Activated naive CD4-positive, alpha-beta T cell treated with anti-CD3 and anti-CD28 coated beads, Interleukin-2, amount 50 U/mL, for 72 hours (primary cell): ENCODE measurements at regions not wholly inside any gene's neighbourhood (a gene's known extent, or its start where the extent isn't known, plus 50 kb on each side); places are given as distances from the start of the nearest gene placed in this dataset.

ENCODE experiments used
- ATAC-seq, 2 donors: fragments of 150-1000 bp; cut with Tn5 transposase; 2 replicates each; pipeline ENCODE4 v1.10.0; 2021; ENCODE audit warnings: mild to moderate bottlenecking in 2 of 2, moderate library complexity in 2 of 2
- DNase-seq, 2 donors: peaks; one replicate each; pipeline ENCODE4 v3.0.0; 2021 to 2022; ENCODE audit warnings: low spot score in 2 of 2
- H3K27ac Mint-ChIP-seq, 2 donors: one replicate each; pipeline ENCODE4 v1.8.0; 2022; ENCODE audit warnings: mild to moderate bottlenecking in 2 of 2, mixed read lengths in 2 of 2
- H3K36me3 Mint-ChIP-seq, 2 donors: one replicate each; pipeline ENCODE4 v1.8.0; 2022; ENCODE audit warnings: mixed read lengths in 2 of 2
- H3K9me3 Mint-ChIP-seq, 2 donors: one replicate each; pipeline ENCODE4 v1.8.0; 2022; ENCODE audit warnings: mixed read lengths in 2 of 2

DNA sequence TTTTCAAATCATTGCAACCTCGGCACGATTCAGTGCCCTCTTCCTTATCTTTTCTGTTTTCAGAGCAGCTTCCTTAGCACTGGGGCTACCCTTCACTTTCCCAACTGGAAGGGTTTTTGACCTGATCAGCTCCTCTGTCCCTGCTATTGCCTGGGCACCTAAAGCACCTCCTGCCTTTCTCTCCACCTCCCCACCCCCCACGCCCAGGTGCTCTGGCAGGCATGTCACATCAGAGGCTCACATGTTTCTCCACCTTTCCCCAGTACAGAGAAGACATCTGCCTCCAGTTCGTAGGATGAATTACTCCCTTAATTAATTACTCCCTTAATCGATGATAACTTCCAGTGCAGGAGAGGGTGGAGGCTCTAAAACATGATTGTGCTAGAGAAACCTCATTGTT is 88.7 kb upstream of the LCLAT1 start:
- no peak for ATAC-seq

DNA sequence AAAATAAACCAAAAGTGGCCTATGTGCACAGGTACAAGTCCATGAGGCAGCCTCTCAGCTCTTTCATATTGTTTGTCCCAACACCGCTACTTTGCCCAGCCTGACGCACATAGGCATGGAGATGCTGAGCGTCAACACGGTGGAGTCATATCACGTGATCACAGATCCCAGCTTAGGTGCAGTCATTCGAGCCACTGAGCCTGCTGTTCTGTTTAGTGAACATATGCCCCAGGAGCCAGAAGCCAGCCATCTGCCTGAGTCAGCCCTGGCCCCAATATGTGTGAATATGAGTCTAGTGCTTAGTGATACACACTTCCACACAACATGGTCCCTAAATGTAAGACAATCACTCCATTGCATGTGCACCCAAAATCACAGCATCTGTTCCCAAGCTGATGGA is 88.2 kb upstream of the LCLAT1 start:
- peaks cover 0 to 5% of the 10 kb centered on the region in 2 donors for H3K9me3 Mint-ChIP-seq
- no peak overlapping the region for H3K27ac Mint-ChIP-seq
- no peak for DNase-seq
- no peak for ATAC-seq
- H3K36me3 Mint-ChIP-seq = no peaks in the 10 kb centered on the region

More for the DNA sequence above, 88.7 kb upstream of the LCLAT1 start:
- H3K36me3 Mint-ChIP-seq = no peaks in the 10 kb centered on the region
- H3K9me3 Mint-ChIP-seq = peaks cover 0 to 5% of the 10 kb centered on the region in 2 donors
- no peak overlapping the region for H3K27ac Mint-ChIP-seq
- DNase-seq = no peak

DNA sequence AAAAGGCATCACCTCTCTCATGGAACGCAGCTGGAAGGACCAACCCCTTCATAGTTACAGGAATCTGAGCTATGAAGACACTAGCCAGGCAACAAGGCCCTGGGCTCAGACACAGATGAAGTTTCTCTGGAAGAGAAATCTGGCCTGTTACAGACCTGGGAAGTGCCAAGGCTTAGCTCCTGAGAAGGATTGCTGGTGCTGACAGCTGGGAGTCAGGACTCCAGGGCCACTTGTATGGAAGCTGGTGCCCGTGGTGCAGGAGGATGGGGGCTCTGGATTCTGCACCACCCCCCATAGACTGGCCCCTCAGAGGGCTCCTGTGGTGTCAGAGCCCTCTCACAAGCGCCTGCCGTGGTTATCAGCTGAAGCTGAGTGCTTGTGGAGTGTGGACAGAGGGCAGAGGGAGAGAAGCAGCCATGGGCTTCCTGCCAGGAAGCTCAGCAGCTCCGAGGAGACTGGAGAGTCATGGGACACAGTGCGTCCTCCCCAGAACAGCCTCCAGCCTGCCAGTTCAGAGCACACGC is 87.3 kb upstream of the LCLAT1 start:
- Mint-ChIP-seq H3K36me3 (no peaks in the 10 kb centered on the region), H3K27ac (no peak overlapping the region), H3K9me3 (peaks cover 0 to 5% of the 10 kb centered on the region in 2 donors)
- ATAC-seq = no peak
- DNase-seq = peak in 1 of 2 donors; percentile 38

DNA sequence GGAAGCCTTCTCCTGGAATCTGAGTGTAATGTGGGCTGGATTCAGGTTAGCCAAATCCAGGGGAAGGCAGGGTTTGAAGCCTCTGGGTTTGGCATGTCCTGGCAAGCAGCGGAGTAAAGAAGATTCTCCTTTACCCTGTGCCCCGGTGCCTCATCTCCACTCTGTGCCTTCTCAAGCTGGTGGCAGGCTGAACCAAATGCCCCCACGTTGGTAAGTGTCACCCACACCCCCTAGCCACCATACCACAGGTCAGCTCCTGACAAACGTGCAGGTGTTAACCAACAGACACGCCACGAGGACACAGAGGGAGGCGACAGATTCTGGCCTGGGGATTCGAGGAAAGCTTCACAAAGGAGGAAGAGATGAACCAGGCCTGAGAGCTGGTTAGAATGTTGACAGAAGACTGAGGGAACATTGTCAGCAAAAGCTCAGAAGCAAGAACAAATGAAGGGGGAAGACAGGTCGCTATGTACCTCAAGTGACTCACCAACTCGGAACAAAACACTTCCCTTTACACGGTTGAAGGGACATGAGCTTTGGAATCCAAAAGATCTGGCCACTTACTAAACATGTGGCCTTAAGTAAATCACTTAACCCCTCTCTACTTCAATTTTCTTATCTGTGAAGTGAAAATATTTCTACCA is 85.2 kb upstream of the LCLAT1 start:
- ATAC-seq (peak in 1 of 2 donors; percentile 13), DNase-seq (no peak)
- H3K27ac Mint-ChIP-seq = peak overlapping the region; percentile 0 to 22
- no peaks in the 10 kb centered on the region for H3K36me3 Mint-ChIP-seq
- peaks cover 0 to 9% of the 10 kb centered on the region in 2 donors for H3K9me3 Mint-ChIP-seq

DNA sequence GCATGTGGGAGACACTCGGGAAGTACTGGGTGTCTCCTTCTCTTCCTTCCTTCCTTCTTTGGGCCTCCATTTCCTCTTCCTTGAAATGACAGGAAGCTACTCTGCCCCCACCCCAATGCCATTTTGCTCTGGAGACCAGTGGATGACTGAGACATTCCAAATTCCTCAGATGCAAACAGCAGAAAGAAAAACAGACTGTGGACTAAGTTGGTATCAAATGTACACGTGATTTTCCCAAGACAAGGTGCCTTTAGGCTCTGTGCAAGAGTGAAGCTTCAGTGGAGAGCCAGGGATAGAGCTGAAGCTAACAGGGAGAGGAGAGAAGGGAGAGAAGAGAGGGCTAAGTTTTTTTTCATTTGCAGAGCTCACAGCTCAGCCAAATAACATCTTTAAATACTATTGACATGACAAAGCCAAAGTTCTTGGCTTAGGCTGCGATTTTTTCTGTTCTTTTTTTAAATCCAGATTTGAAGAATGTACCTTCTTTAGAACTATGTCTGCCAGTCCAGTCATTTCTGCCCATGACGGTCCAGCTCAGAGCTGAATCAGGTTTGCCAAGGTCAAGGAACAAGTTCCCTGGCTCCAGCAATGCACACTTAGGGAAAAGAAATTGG is 84.5 kb upstream of the LCLAT1 start:
- Mint-ChIP-seq H3K36me3 (no peaks in the 10 kb centered on the region), H3K27ac (peak overlapping the region; percentile 0 to 22), H3K9me3 (peaks cover 0 to 9% of the 10 kb centered on the region in 2 donors)
- ATAC-seq (no peak), DNase-seq (no peak)

DNA sequence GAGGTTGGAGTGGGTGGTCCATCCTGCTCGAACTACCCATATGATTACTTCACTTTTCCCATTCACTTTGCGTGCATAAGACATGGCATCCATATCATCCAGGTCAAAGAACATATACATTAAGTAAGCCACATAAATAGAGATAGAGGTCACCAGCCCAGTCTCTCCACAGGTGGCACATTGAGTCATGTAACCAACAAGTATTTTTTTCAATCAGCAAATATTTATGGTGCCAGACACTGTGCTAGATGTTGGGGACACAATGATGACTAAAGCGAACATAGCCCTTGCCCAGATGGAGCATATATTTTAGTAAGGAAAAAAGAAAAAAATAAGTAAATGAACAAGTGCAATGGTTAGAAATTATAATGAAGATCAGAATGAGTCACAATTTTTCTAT is 83.6 kb upstream of the LCLAT1 start:
- H3K27ac Mint-ChIP-seq = no peak overlapping the region

DNA sequence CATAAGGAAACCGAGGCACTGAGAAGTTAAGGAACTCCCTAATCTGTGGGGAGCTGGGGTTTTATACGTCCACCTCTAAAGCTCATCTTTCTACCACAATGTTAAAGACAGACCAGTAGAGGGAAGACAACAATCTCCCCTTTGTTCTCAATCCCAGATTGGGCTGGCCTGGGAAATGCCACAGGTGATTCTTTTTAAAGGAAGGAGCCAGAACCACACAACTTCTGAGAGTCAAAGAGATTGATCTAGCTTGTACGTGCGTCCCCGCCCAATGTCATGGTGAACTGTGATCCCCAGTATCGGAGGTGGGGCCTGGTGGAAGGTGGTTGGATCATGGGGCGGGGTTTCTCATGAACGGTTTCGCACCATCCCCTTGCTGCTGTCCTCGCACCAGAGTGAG is 81.8 kb upstream of the LCLAT1 start:
- Mint-ChIP-seq H3K27ac (no peak overlapping the region), H3K36me3 (no peaks in the 10 kb centered on the region), H3K9me3 (peaks cover 0 to 9% of the 10 kb centered on the region in 2 donors)
- no peak for ATAC-seq
- no peak for DNase-seq

More for the DNA sequence above, 83.6 kb upstream of the LCLAT1 start:
- Mint-ChIP-seq H3K9me3 (peaks cover 0 to 9% of the 10 kb centered on the region in 2 donors), H3K36me3 (no peaks in the 10 kb centered on the region)
- no peak for DNase-seq
- peak in 1 of 2 donors; percentile 59 for ATAC-seq

DNA sequence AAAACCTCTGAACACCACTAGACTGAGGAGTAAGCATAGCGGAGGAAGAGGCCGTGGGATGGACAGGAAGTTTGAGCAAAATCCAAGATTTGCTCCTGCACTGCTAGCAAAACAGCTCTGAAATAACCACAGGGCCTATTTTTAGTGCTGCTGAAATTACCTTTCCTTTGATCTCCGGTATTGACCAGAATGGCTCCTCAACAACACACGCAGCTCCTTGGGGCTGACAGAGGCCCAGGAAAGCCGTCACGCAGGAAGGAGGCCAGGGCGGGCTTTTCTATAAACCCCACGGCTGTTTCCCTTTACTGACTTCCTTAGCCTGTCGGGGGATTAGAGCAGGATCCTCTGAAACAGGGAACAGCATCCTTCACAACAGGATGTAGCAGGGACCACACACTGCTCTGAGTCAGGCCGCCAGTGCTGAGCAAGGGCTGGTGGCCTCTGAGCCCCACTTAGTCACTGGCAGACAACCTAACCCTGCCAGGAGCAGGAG is 80.8 kb upstream of the LCLAT1 start:
- H3K36me3 Mint-ChIP-seq = no peaks in the 10 kb centered on the region
- H3K27ac Mint-ChIP-seq = peak overlapping the region; percentile 45 to 77
- DNase-seq (peak; percentile 47 to 62), ATAC-seq (peak; percentile 87 to 93)
- peaks cover 0 to 9% of the 10 kb centered on the region in 2 donors for H3K9me3 Mint-ChIP-seq

DNA sequence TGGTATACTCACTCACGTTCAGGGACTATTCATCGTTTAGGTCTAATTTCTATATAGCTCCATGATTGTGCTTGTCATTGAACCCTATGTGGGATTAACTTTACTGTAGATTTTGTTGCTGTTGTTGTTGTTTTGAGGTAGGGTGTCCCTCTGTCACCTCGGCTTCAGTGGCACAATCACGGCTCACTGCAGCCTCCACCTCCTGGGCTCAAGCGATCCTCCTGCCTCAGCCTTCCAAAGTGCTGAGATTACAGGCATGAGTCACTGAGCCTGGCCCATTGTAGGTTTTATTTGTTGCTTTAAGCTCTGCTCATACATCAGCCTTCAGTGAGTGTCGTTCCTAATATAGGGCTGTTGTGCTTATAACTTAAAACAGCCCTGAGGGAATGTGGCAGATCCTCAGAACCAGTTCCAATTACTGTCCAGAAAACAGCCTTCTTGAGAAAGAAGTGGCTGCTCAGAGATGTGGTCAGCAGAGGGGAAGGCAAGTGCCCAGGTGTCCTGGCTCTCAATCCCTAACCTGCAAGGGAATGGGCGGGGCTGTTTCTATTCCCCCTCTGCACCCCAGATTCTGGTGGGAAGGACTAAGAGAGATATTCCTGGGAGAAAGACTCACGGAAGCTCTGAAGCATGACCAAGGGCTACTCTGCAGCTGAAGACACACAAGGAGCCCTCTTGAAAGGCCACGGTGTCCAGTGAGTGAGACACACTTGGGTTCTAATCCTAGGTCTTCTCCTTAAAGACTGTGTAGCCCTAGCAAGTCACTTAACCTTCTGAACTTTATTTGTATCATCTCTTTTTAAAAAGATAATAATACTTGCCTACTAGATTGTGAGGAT is 79.6 kb upstream of the LCLAT1 start:
- H3K36me3 Mint-ChIP-seq = peaks cover 0 to 6% of the 10 kb centered on the region in 2 donors
- no peak overlapping the region for H3K27ac Mint-ChIP-seq
- peaks cover 0 to 7% of the 10 kb centered on the region in 2 donors for H3K9me3 Mint-ChIP-seq
- no peak for DNase-seq
- ATAC-seq = no peak

DNA sequence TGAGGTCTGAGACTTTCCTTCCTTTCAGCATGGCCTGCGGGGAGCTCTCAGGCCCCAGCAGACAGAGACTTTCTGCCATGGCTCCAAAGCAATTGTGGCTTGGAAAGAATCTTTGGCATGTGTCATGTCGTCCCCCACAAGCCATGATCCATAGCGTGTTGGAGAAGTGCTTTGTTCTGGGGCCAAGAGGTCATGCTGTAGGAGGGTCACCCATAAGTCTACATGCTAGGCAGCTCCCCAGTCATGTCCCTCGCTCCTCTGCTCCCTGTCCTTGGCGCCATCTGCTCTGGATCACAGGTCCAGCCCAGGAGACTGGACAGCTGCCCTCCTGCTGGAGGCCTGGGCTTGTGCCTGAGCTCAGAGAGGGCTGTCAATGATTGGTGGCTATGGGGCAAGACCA is 78.8 kb upstream of the LCLAT1 start:
- peaks cover 0 to 4% of the 10 kb centered on the region in 2 donors for H3K9me3 Mint-ChIP-seq
- ATAC-seq = no peak
- no peak overlapping the region for H3K27ac Mint-ChIP-seq
- peaks cover 0 to 10% of the 10 kb centered on the region in 2 donors for H3K36me3 Mint-ChIP-seq
- no peak for DNase-seq

DNA sequence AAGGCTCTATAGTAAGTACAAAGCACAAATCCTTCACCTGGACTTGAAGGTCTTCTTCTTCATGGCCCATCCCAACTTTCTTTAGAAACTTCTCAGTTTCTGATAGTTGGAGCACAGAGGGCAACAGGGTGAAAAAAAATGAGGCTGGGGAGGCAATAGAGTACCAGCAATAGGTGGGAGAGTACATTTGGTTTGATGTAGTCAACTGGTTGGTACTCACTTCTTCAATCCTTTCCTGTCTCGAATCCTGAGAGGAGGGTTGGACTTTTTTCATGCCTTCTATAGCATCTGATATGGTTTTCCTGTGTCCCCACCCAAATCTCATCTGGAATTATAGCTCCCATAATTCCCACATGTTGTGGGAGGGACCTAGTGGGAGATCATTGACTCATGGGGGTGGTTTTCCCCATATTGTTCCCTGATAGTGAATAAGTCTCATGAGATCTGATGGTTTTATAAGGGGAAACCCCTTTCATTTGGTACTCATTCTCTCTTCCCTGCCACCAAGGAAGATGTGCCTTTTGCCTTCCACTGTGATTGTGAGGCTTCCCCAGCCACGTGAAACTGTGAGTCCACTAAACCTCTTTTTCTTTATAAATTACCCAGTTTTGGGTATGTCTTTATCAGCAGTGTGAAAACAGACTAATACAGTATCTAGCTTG is 75.9 kb upstream of the LCLAT1 start:
- DNase-seq = no peak
- H3K9me3 Mint-ChIP-seq = no peaks in the 10 kb centered on the region
- peaks cover 0 to 10% of the 10 kb centered on the region in 2 donors for H3K36me3 Mint-ChIP-seq
- ATAC-seq = peak in 1 of 2 donors; percentile 59
- peak overlapping the region in 1 of 2 donors; percentile 45 for H3K27ac Mint-ChIP-seq

DNA sequence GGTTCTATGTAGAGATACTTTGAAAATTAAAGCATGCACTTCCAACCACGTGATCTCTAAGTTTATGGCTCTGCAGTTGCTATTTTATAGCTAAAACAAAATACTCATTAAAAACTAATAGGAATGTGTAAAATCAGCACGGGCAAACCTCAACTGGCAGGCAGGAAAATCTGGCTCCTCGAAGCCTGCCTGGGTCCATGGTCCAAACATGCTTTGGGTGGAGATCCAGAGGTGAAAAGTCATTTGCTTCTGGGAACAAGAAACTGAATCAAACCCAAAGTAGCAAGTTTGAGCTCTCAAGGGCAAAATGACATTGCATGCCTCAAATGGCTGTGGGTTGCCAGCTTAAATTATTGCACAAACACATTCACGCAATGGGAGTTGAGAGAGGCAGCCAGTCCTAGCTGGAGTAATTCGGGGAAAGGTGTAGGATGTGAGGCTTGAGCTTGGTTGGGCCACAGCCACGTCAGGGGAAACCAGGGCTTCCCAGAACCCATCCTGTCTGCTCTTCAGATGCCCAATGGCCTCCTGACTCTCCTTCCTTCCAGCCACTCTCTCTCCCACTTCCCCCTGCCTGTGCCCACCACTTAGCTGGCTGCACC is 75.2 kb upstream of the LCLAT1 start:
- ATAC-seq (peak in 1 of 2 donors; percentile 66), DNase-seq (no peak)
- Mint-ChIP-seq H3K36me3 (peaks cover 0 to 10% of the 10 kb centered on the region in 2 donors), H3K27ac (peak overlapping the region in 1 of 2 donors; percentile 45), H3K9me3 (no peaks in the 10 kb centered on the region)

DNA sequence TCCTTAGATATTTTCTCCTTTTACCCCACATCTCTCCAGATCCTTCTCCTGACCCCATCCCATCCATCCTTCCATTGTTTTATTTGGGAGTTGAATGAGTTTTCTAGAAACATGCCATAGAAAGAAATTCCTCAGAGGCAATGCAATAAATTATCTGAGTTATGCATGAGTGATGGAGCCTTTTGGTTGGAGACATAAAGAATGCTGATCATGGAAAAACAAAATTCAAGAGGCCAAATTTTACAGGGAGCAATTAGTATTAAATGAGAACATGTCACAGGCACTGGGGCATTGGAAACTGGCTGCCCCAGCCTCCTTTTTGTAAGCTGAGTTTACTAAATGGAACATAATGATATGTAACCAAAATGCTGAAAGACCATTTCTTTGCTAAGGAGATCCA is 74.2 kb upstream of the LCLAT1 start:
- Mint-ChIP-seq H3K36me3 (peaks cover 0 to 10% of the 10 kb centered on the region in 2 donors), H3K27ac (peak overlapping the region in 1 of 2 donors; percentile 45), H3K9me3 (no peaks in the 10 kb centered on the region)
- no peak for ATAC-seq
- no peak for DNase-seq

DNA sequence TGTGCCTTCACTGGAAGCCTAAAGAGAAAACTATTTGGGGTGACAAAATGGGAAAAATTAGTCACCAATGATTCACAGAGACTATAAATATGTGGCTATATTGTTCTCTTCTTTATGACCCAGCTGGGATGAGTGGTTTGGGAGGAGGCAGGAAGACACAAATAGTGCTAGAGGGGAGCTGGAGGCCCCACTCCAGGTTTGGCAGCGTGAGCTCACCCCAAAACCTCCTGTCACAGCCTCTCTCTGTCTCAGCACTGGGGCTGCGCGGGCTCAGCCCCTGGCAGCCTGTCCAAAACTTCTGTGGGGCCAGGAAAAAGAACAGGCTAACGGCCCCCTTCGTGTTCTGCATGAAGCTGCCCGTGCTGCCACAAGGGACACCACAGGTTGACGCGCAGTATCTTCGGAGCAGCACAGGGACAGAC is 73.2 kb upstream of the LCLAT1 start:
- ATAC-seq (peak; percentile 40 to 46), DNase-seq (no peak)
- Mint-ChIP-seq H3K9me3 (no peaks in the 10 kb centered on the region), H3K27ac (no peak overlapping the region), H3K36me3 (peaks cover 0 to 10% of the 10 kb centered on the region in 2 donors)

DNA sequence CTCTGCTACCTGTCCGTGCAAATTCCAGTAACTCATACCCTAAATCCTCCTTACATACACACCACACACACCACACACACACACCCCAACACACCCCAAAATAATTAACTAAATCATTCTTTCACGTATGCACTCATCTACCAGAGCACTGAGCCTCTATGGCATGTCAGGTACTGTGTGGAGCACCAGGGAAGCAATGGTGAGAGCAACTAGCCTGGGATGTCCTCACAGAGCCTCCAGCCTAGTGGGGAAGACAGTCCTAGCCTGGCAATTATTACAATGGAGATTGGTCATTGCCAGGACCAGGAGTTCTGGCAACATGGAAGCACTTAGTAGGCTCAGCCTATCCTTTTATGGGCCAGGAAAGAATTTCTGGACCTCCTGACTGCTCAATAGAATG is 72.7 kb upstream of the LCLAT1 start:
- H3K36me3 Mint-ChIP-seq = peaks cover 0 to 10% of the 10 kb centered on the region in 2 donors
- H3K27ac Mint-ChIP-seq = no peak overlapping the region
- DNase-seq = no peak
- no peaks in the 10 kb centered on the region for H3K9me3 Mint-ChIP-seq
- no peak for ATAC-seq

DNA sequence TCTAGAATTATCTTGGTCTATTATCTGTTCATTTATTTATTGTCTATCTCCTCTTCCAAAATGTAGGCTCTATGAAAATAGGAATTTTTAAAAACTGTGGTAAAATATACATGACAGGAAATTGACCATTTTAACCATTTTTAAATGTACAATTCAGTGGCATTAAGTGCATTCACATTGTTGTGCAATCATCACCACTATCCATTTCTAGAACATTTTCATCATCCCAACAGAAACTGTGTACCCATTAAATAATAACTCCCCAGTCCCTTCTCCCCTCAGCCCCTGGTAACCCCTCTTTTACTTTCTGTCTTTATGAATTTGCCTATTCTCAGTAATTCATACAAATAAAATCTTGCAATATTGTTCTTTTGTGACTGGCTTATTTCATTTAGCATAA is 71.1 kb upstream of the LCLAT1 start:
- peaks cover 0 to 10% of the 10 kb centered on the region in 2 donors for H3K36me3 Mint-ChIP-seq
- ATAC-seq = no peak
- no peak for DNase-seq
- H3K9me3 Mint-ChIP-seq = peaks cover 0 to 6% of the 10 kb centered on the region in 2 donors
- H3K27ac Mint-ChIP-seq = no peak overlapping the region
